Mesothelial cell of epicardium (in vitro differentiated cells): ENCODE measurements at regions not wholly inside any gene's neighbourhood (a gene's known extent, or its start where the extent isn't known, plus 50 kb on each side); places are given as distances from the start of the nearest gene placed in this dataset.

Source experiments
- DNase-seq, 2 experiments: peaks; one replicate each; pipeline ENCODE4 v3.0.0; 2021; ENCODE audit warnings: low spot score in 2 of 2; ENCODE audit not compliant: unreplicated experiment in 2 of 2
- H3K27ac Mint-ChIP-seq: 2 replicates; pipeline ENCODE4 v1.8.0; 2021; ENCODE audit warnings: mixed read lengths
- H3K27me3 Mint-ChIP-seq: 2 replicates; pipeline ENCODE4 v1.8.0; 2021; ENCODE audit warnings: low read depth, mixed read lengths
- H3K36me3 Mint-ChIP-seq: 2 replicates; pipeline ENCODE4 v1.8.0; 2021; ENCODE audit warnings: mixed read lengths
- H3K4me1 Mint-ChIP-seq: 2 replicates; pipeline ENCODE4 v1.8.0; 2021; ENCODE audit warnings: mixed read lengths
- H3K4me3 Mint-ChIP-seq: 2 replicates; pipeline ENCODE4 v1.8.0; 2021; ENCODE audit warnings: mild to moderate bottlenecking, moderate library complexity, mixed read lengths
- H3K9me3 Mint-ChIP-seq: 2 replicates; pipeline ENCODE4 v1.8.0; 2021; ENCODE audit warnings: mixed read lengths
- CTCF ChIP-seq: fragments of 200-600 bp; sonication (generic); IDR thresholded peaks from one replicate; pipeline ENCODE4 v1.5.0; 2021; ENCODE audit warnings: antibody characterized with exemption; ENCODE audit not compliant: unreplicated experiment

DNA sequence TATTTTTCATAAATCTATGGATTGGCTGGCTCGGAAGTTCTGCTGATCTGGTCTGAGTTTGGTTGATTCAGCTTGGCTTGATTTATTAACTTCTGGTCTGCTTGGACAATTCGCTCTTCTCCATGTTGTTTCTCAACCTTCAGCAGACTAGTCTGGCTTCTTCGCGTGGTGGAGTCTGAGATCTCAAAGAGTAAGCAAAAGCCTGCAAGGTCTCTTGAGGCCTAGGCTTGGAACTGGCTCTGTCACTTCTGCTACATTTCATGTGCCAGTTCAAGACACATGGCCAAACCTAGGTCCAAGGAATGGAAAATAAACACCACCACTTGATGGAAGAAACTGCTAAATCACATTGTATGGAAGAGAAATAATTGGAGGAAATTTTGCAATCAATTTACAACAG, 115.1 kb upstream of the JAG1 start:
- H3K27ac Mint-ChIP-seq: no peak overlapping the region
- H3K9me3 Mint-ChIP-seq: peaks cover 13% of the 10 kb centered on the region
- DNase-seq: no peak
- no peak for TF ChIP-seq CTCF
- peaks cover 2% of the 10 kb centered on the region for H3K36me3 Mint-ChIP-seq
- peaks cover 72% of the 10 kb centered on the region for H3K27me3 Mint-ChIP-seq
- H3K4me3 Mint-ChIP-seq: no peak overlapping the region
- peaks cover 2% of the 10 kb centered on the region for H3K4me1 Mint-ChIP-seq

GRCh38 chr20:10789386-10789785, 115.6 kb upstream of the JAG1 start:
- H3K27ac Mint-ChIP-seq: no peak overlapping the region
- no peaks in the 10 kb centered on the region for H3K4me1 Mint-ChIP-seq
- no peak for DNase-seq
- H3K27me3 Mint-ChIP-seq: peaks cover 72% of the 10 kb centered on the region
- no peak overlapping the region for H3K4me3 Mint-ChIP-seq
- TF ChIP-seq CTCF: no peak
- peaks cover 2% of the 10 kb centered on the region for H3K36me3 Mint-ChIP-seq
- H3K9me3 Mint-ChIP-seq: peaks cover 13% of the 10 kb centered on the region

- peaks cover 72% of the 10 kb centered on the region for H3K27me3 Mint-ChIP-seq
- peaks cover 13% of the 10 kb centered on the region for H3K9me3 Mint-ChIP-seq
- H3K4me3 Mint-ChIP-seq: no peak overlapping the region
- no peak overlapping the region for H3K27ac Mint-ChIP-seq
- TF ChIP-seq CTCF: no peak
- H3K4me1 Mint-ChIP-seq: no peaks in the 10 kb centered on the region
- DNase-seq: no peak
- peaks cover 2% of the 10 kb centered on the region for H3K36me3 Mint-ChIP-seq
Observed at GRCh38 chr20:10790013-10790412, 116.2 kb upstream of the JAG1 start.

GRCh38 chr20:10792291-10792690, 118.5 kb upstream of the JAG1 start:
- Mint-ChIP-seq H3K9me3 (peaks cover 19% of the 10 kb centered on the region), H3K4me1 (peaks cover 7% of the 10 kb centered on the region), H3K27ac (no peak overlapping the region), H3K36me3 (peaks cover 5% of the 10 kb centered on the region), H3K4me3 (no peak overlapping the region), H3K27me3 (peaks cover 77% of the 10 kb centered on the region)
- TF ChIP-seq CTCF: no peak
- no peak for DNase-seq

DNA sequence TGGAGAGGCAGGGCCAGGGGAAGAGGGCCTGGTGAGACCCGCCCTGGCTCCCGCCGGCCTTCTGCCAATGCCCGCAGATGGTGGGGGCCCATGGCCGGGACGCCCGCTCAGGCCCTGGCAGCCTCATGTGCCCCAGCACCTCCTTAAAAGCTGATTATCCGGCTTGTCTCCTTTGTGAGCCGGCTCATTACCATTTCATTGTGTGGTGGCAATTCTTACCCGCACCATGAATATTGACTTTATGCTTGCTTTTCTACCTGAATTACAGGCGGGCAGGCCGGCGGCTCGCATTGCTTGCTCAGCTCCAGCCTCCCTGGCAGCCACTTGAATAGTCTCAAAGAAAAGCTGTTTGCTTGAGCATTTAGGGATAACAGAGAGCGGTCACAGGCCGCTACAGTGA, 120.0 kb upstream of the JAG1 start:
- Mint-ChIP-seq H3K4me1 (peaks cover 7% of the 10 kb centered on the region), H3K27me3 (peaks cover 65% of the 10 kb centered on the region), H3K9me3 (peaks cover 14% of the 10 kb centered on the region), H3K36me3 (peaks cover 5% of the 10 kb centered on the region), H3K27ac (no peak overlapping the region), H3K4me3 (no peak overlapping the region)
- TF ChIP-seq CTCF: no peak
- DNase-seq: no peak

DNA sequence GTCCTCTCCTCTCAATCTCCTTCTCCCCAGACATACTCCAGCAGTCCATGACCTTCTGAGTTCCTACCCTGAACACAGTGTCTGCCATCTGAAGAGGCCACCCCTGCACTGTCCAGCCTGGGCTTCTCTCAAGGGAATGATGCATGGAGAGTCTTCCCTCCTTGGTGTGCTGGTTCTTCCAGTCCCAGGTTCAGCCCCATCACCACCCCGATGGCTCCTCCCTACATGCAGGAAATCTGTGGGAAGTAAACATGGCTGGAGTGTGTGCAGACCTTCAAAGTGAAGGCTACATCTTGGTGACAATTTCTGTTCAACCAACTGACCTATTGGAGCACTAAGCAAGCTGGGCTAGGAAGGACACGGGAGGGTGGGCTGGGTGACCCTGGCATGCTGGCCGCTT, 121.0 kb upstream of the JAG1 start:
- no peak for TF ChIP-seq CTCF
- no peak overlapping the region for H3K27ac Mint-ChIP-seq

More for the DNA sequence above, 121.0 kb upstream of the JAG1 start:
- peaks cover 55% of the 10 kb centered on the region for H3K27me3 Mint-ChIP-seq
- peaks cover 7% of the 10 kb centered on the region for H3K4me1 Mint-ChIP-seq
- DNase-seq: no peak
- H3K4me3 Mint-ChIP-seq: no peak overlapping the region
- peaks cover 10% of the 10 kb centered on the region for H3K9me3 Mint-ChIP-seq
- H3K36me3 Mint-ChIP-seq: peaks cover 5% of the 10 kb centered on the region
